GM12878 (cell line): ENCODE measurements at regions not wholly inside any gene's neighbourhood (a gene's known extent, or its start where the extent isn't known, plus 50 kb on each side); places are given as distances from the start of the nearest gene placed in this dataset.

Source experiments
- ATAC-seq: fragments of 200-7000 bp; cut with Tn5 transposase; 3 replicates; pipeline ENCODE4 v1.9.1; 2020; ENCODE audit warnings: mild to moderate bottlenecking, moderate library complexity
- BruUV-seq: library from RNA; stranded (reverse); fragments of 400-500 nt; replicated peaks from 2 replicates; lab custom pipeline; 2021; lab: Mats Ljungman, UMichigan
- CTCF ChIA-PET: fragments of 300-600 bp; sonication (Branson Sonifier 250); formaldehyde crosslinking; extraction: SDS; loops from one replicate; lab custom pipeline; 2021; ENCODE audit warnings: inconsistent platforms; lab: Yijun Ruan, JAX
- POLR2A ChIA-PET: fragments of 350-600 bp; formaldehyde crosslinking; extraction: SDS; loops from one replicate; lab custom pipeline; 2021; ENCODE audit warnings: inconsistent platforms; lab: Charles Lee
- RAD21 ChIA-PET: fragments of 300-600 bp; sonication (Branson Sonifier 250); formaldehyde crosslinking; loops from one replicate; lab custom pipeline; 2023; ENCODE audit warnings: antibody characterized with exemption; ENCODE audit not compliant: unreplicated experiment; lab: Charles Lee
- SMC1A ChIA-PET: fragments of 300-600 bp; sonication (Branson Sonifier 250); formaldehyde crosslinking; loops from one replicate; lab custom pipeline; 2023; ENCODE audit not compliant: unreplicated experiment, uncharacterized antibody; lab: Charles Lee
- DNase-seq: peaks from one replicate; pipeline ENCODE4 v3.0.0-alpha.2; 2011; ENCODE audit warnings: low read depth, low spot score
- FAIRE-seq: peaks from 3 replicates; lab custom pipeline; 2011; peaks lifted over from hg19 to GRCh38; lab: Jason Lieb, UNC
- H2AFZ ChIP-seq: 2 replicates; pipeline ENCODE4 v1.6.0; 2011; ENCODE audit warnings: low read depth, low read length, control low read depth; ENCODE audit not compliant: control insufficient read depth
- H3K27ac ChIP-seq: 2 replicates; pipeline ENCODE4 v1.5.1; 2011; ENCODE audit warnings: control low read depth; ENCODE audit not compliant: control insufficient read depth, insufficient read depth
- H3K27me3 ChIP-seq, 2 experiments: replicated peaks in 1 of 2; 2 replicates each; pipeline versions ENCODE4 v1.6.0 to v1.6.1; 2011; ENCODE audit warnings: low read length in 1 of 2; ENCODE audit not compliant: control insufficient read depth in 2 of 2, insufficient read depth in 2 of 2
- H3K36me3 ChIP-seq, 2 experiments: 2 replicates each; pipeline ENCODE4 v1.5.1; 2011; ENCODE audit warnings: low read length in 1 of 2; ENCODE audit not compliant: control insufficient read depth in 2 of 2, insufficient read depth in 2 of 2
- H3K4me1 ChIP-seq: 2 replicates; pipeline ENCODE4 v1.6.1; 2011; ENCODE audit warnings: mild to moderate bottlenecking, low read length, moderate library complexity, mixed read lengths; ENCODE audit not compliant: control insufficient read depth, insufficient read depth
- H3K4me2 ChIP-seq: 2 replicates; pipeline ENCODE4 v1.6.0; 2011; ENCODE audit warnings: control low read depth; ENCODE audit not compliant: control insufficient read depth, insufficient read depth
- H3K4me3 ChIP-seq: fragments of 200-600 bp; sonication (generic); 2 replicates; pipeline ENCODE4 v1.5.1; 2016
- H3K79me2 ChIP-seq: 2 replicates; pipeline ENCODE4 v1.6.0; 2011; ENCODE audit warnings: low read length; ENCODE audit not compliant: control insufficient read depth, insufficient read depth
- H3K9ac ChIP-seq: 2 replicates; pipeline ENCODE4 v1.8.0; 2011; ENCODE audit warnings: low read length, control low read depth, mixed read lengths; ENCODE audit not compliant: control insufficient read depth, insufficient read depth
- H3K9me3 ChIP-seq: replicated peaks from 3 replicates; pipeline ENCODE4 v1.5.1; 2011; ENCODE audit warnings: mild to moderate bottlenecking, low read length; ENCODE audit not compliant: control insufficient read depth, insufficient read depth
- H4K20me1 ChIP-seq: 2 replicates; pipeline ENCODE4 v1.6.0; 2011; ENCODE audit not compliant: control insufficient read depth, insufficient read depth
- EP300 ChIP-seq, 2 experiments: fragments of 150-350 bp in 1 of 2; IDR thresholded peaks; 2 replicates each; pipeline ENCODE4 v1.6.1; 2011 to 2012; ENCODE audit warnings: low read depth in 2 of 2, low read length in 2 of 2, borderline replicate concordance in 1 of 2, improper control_type of control experiment in 1 of 2, inconsistent platforms in 1 of 2; ENCODE audit not compliant: control insufficient read depth in 1 of 2
- FOXK2 ChIP-seq: fragments of 450-650 bp; IDR thresholded peaks from 2 replicates; pipeline ENCODE4 v1.6.1; 2017; ENCODE audit warnings: mild to moderate bottlenecking, moderate library complexity
- IKZF1 ChIP-seq: fragments of 450-650 bp; conservative IDR thresholded peaks from 2 replicates; pipeline ENCODE4 v1.6.1; 2017; ENCODE audit warnings: antibody characterized with exemption, mild to moderate bottlenecking
- PAX8 ChIP-seq: fragments of 450-650 bp; IDR thresholded peaks from 2 replicates; pipeline ENCODE4 v1.6.1; 2017; ENCODE audit warnings: mild to moderate bottlenecking, moderate library complexity
- SIN3A ChIP-seq: IDR thresholded peaks from 2 replicates; pipeline ENCODE4 v1.6.1; 2012; ENCODE audit warnings: low read depth, low read length, improper control_type of control experiment
- SREBF1 ChIP-seq: IDR thresholded peaks from 2 replicates; pipeline ENCODE4 v1.6.1; 2012; ENCODE audit warnings: mild to moderate bottlenecking, low read length
- ZNF207 ChIP-seq: fragments of 450-650 bp; IDR thresholded peaks from 2 replicates; pipeline ENCODE4 v1.6.1; 2014; ENCODE audit warnings: antibody characterized with exemption, mild to moderate bottlenecking, borderline replicate concordance
- ZNF274 ChIP-seq: IDR thresholded peaks from one replicate; pipeline ENCODE4 v1.8.0; 2011; ENCODE audit not compliant: insufficient read length, insufficient read depth
- in situ Hi-C: fragments of 300-500 bp; cut with MboI; formaldehyde crosslinking; loops from 9 replicates; pipeline ENCODE4 v1.14.3; 2018; ENCODE audit warnings: mixed read lengths
- intact Hi-C: fragments of 100-400 bp; cut with micrococcal nuclease; formaldehyde crosslinking; loops from one replicate; pipeline ENCODE4 v1.14.2; 2022; ENCODE audit not compliant: unreplicated experiment
- TF ChIP-seq, protein P1 (sequence below): fragments of 450-650 bp; IDR thresholded peaks from 2 replicates; pipeline ENCODE4 v1.6.1; 2017; ENCODE audit warnings: mild to moderate bottlenecking
- TF ChIP-seq, protein P2 (sequence below): IDR thresholded peaks from 2 replicates; pipeline ENCODE4 v1.6.1; 2011; ENCODE audit warnings: low read depth, low read length, improper control_type of control experiment, borderline replicate concordance

DNA sequence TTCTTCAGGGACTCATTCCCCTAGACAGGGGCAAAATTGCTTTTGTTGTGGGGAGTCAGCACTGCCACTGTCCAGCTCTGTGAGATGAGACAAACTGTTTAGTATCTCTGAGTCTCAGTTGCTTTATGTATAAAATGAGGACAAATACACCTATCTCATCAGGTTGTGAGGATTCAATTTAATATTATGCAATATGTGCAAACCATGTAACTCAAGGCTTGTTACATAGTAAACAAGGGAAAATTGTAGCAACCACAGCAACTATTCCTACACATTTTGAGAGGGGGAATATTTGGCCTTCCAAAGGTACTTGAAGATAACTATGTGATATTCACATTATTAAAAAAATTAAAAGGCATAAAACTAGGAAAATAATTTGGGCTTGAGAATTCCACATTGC, 411.9 kb upstream of the SLC30A5 start:
- Histone ChIP-seq H3K79me2 (no peaks in the 10 kb centered on the region), H3K4me2 (no peak overlapping the region), H3K27ac (no peak overlapping the region), H3K4me1 (no peaks in the 10 kb centered on the region), H2AFZ (no peak overlapping the region), H3K27me3 (no peaks in the 10 kb centered on the region; a peak in 2 of 4 replicates), H3K4me3 (no peak overlapping the region), H4K20me1 (no peaks in the 10 kb centered on the region), H3K36me3 (no peaks in the 10 kb centered on the region), H3K9me3 (no peaks in the 10 kb centered on the region), H3K9ac (no peak overlapping the region)
- RAD21 ChIA-PET: no interaction called here
- TF ChIP-seq IKZF1: no peak
- TF ChIP-seq ZNF274: no peak
- TF ChIP-seq PAX8: no peak
- TF ChIP-seq SIN3A: no peak
- TF ChIP-seq, protein P1, sequence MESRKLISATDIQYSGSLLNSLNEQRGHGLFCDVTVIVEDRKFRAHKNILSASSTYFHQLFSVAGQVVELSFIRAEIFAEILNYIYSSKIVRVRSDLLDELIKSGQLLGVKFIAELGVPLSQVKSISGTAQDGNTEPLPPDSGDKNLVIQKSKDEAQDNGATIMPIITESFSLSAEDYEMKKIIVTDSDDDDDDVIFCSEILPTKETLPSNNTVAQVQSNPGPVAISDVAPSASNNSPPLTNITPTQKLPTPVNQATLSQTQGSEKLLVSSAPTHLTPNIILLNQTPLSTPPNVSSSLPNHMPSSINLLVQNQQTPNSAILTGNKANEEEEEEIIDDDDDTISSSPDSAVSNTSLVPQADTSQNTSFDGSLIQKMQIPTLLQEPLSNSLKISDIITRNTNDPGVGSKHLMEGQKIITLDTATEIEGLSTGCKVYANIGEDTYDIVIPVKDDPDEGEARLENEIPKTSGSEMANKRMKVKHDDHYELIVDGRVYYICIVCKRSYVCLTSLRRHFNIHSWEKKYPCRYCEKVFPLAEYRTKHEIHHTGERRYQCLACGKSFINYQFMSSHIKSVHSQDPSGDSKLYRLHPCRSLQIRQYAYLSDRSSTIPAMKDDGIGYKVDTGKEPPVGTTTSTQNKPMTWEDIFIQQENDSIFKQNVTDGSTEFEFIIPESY: no peak
- TF ChIP-seq, protein P2, sequence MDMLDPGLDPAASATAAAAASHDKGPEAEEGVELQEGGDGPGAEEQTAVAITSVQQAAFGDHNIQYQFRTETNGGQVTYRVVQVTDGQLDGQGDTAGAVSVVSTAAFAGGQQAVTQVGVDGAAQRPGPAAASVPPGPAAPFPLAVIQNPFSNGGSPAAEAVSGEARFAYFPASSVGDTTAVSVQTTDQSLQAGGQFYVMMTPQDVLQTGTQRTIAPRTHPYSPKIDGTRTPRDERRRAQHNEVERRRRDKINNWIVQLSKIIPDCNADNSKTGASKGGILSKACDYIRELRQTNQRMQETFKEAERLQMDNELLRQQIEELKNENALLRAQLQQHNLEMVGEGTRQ: no peak
- TF ChIP-seq SREBF1: no peak
- TF ChIP-seq ZNF207: no peak
- TF ChIP-seq EP300 (IDR thresholded peaks at IDR 0.05; ENCODE audit: borderline replicate concordance in 1 of 2, control insufficient read depth in 1 of 2, low read depth in 2 of 2, low read length in 2 of 2): no peak
- no peak for TF ChIP-seq FOXK2
- SMC1A ChIA-PET: no interaction called here
- no TSS peak for BruUV-seq
- no peak for FAIRE-seq
- POLR2A ChIA-PET: no interaction called here
- CTCF ChIA-PET: no interaction called here
- DNase-seq: no peak
- in situ Hi-C loops (no loop called here), intact Hi-C loops (no loop called here)
- no peak for ATAC-seq
